NB4 (cell line): ENCODE measurements at regions not wholly inside any gene's neighbourhood (a gene's known extent, or its start where the extent isn't known, plus 50 kb on each side); places are given as distances from the start of the nearest gene placed in this dataset.

Source experiments
- DNase-seq: peaks from one replicate; pipeline ENCODE4 v3.0.0; 2010; ENCODE audit warnings: low read depth
- H3K4me3 ChIP-seq: one replicate; pipeline ENCODE4 v1.5.1; 2011; ENCODE audit warnings: mild to moderate bottlenecking, low read depth, low read length, moderate library complexity
- MYC ChIP-seq: IDR thresholded peaks from 2 replicates; pipeline ENCODE4 v1.6.1; 2011; ENCODE audit warnings: low read depth, low read length
- POLR2A ChIP-seq: IDR thresholded peaks from 2 replicates; pipeline ENCODE4 v1.6.1; 2011; ENCODE audit warnings: mild to moderate bottlenecking; ENCODE audit not compliant: insufficient read length; ENCODE audit errors: extremely low read depth
- TF ChIP-seq, protein P1 (sequence below): IDR thresholded peaks from 2 replicates; pipeline ENCODE4 v1.6.1; 2011; ENCODE audit warnings: low read depth, low read length
- TF ChIP-seq, protein P2 (sequence below): IDR thresholded peaks from one replicate; pipeline ENCODE4 v1.5.1; 2012; ENCODE audit warnings: low read depth, low read length

DNA sequence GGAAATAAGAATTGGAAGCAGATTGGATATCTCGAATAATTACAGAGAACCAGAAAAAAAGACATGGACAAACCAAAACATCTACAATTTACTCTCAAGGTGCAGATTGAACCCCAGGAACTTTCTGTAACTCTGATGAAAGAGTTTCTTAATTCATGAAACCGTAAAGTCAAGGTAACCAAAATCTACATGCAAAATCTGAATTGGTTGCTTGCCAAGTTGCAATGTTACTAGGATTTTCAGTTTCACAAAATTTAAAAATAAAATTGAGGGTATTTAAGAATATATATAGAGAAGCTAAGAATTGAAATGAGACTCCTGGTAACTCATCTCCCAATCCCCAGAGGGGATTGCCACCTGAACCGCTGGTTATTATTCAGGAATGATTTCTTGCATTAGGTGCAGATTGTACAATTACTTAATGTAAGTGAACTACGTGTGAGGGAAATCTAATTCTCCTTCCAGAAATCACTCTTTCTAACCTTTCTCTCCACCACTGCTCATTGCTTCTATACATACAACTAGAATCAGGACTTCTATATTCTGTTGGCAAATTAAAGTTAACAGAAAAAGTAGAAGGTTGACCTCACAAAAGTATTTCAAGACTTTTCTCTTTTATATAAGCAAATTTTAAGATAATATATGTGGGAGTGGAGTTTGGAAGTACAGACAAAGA lies 221.5 kb upstream of the NDST4 start:
- no peak for DNase-seq
- TF ChIP-seq, protein P1, sequence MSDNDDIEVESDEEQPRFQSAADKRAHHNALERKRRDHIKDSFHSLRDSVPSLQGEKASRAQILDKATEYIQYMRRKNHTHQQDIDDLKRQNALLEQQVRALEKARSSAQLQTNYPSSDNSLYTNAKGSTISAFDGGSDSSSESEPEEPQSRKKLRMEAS: no peak
- TF ChIP-seq, protein P2, sequence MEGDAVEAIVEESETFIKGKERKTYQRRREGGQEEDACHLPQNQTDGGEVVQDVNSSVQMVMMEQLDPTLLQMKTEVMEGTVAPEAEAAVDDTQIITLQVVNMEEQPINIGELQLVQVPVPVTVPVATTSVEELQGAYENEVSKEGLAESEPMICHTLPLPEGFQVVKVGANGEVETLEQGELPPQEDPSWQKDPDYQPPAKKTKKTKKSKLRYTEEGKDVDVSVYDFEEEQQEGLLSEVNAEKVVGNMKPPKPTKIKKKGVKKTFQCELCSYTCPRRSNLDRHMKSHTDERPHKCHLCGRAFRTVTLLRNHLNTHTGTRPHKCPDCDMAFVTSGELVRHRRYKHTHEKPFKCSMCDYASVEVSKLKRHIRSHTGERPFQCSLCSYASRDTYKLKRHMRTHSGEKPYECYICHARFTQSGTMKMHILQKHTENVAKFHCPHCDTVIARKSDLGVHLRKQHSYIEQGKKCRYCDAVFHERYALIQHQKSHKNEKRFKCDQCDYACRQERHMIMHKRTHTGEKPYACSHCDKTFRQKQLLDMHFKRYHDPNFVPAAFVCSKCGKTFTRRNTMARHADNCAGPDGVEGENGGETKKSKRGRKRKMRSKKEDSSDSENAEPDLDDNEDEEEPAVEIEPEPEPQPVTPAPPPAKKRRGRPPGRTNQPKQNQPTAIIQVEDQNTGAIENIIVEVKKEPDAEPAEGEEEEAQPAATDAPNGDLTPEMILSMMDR: no peak
- TF ChIP-seq MYC: no peak
- no peak for TF ChIP-seq POLR2A
- no peak overlapping the region for H3K4me3 ChIP-seq

DNA sequence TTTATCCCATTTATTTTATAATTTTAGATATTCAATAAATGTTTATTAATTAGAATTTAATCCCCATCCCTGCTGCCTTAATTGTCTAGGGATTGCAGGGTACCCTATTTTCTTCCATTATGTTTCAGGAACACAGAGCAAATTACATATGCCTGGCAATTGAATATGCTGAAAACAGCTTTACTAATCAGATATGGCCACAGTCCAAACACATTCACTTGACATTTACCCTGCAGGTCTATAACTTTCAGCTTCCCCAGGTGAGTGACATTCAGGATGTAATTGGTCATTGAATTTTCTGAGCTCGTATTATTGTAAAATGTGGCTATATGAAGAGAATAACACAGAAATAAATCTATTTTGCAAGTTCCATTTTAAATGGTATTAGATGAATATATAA lies 218.7 kb upstream of the NDST4 start:
- DNase-seq: no peak
- TF ChIP-seq, protein P2: no peak
- TF ChIP-seq MYC (no peak), POLR2A (no peak)
- H3K4me3 ChIP-seq: no peak overlapping the region

DNA sequence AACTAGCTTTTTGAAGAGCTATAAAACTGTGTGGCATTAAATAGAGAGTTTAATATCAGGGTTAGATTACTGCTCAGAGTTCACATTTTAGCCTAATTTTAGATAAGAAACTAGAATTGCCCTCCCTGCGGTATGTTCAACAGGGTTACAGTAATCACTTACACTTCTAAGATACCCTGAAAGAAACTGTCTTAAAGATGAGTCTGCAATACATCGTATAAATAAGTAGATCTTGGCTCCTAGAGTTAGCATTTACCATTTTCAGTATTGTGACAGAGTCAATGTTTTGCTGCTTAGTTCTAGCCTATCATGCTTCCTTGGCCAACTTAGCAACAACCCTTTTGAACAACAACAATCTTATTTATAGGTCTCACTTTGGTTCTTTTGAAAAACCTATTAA lies 217.8 kb upstream of the NDST4 start:
- H3K4me3 ChIP-seq: no peak overlapping the region
- DNase-seq: no peak
- TF ChIP-seq, protein P2: no peak
- TF ChIP-seq, protein P1: no peak
- TF ChIP-seq MYC: no peak
- no peak for TF ChIP-seq POLR2A

DNA sequence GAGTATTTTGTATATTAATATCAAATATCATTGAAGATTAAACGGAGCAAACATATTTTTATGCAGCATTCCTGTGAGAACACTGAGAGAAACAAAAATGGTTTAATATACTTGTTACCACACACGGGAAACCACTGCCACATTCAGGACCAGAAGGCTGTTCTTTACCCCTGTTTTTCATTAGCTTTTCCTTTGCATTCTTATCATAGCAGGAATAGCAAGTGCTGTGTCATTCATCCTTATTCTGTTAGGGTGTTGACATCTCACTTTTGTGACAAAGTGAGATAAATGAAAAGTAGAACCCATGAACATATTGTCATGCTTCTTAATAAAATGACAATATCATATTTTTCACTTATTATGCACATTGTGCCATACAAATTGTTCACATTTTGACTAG lies 212.4 kb upstream of the NDST4 start:
- no peak for DNase-seq
- no peak for TF ChIP-seq POLR2A
- TF ChIP-seq MYC: no peak
- TF ChIP-seq, protein P1: no peak
- TF ChIP-seq, protein P2: no peak
- H3K4me3 ChIP-seq: no peak overlapping the region

DNA sequence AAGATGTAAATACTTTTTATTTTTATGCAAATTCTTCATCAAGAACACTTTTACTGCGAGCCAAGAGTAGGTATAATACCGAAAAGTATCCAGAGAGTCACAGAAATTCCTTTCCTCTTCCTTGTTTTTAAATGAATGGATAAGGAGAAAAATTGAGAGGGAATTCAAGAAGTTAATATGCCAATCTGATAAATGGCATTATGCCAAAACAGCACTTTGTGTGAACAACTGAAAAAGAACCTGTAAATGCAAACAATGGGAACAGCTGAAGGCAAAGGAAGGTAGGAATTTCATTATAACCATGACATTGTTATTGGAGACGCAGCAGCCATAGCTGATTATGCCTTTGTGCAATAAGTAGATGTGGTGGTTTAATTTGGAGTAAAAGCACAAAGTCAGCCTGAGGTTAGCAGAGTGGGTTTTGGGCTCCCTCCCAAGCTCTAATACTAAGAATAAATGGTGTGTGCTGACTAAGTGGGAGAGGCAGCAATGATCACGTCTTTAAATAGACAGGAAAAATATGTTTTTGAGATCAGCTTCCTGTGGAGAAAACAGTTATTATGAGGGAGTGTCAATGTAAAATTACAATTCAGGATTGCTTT lies 209.8 kb upstream of the NDST4 start:
- TF ChIP-seq, protein P1: no peak
- DNase-seq: no peak

DNA sequence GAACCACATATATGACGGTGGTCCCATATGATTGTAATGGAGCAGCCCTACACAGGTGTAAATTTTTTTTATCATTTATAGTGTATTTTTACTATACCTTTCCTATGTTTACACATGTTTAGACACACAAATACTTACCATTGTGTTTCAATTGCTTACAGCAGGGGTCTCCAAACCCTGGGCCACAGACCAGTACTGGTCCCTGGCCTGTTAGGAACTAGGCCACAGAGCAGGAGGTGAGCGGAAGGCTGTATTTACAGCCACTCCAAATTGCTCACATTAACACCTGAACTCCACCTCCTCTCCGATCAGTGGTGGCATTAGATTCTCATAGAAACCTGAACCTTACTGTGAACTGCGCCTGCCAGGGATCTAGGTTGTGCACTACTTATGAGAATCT lies 201.8 kb upstream of the NDST4 start:
- DNase-seq: no peak
- TF ChIP-seq, protein P1: no peak
- TF ChIP-seq, protein P2: no peak
- no peak for TF ChIP-seq MYC
- H3K4me3 ChIP-seq: no peak overlapping the region

More for the DNA sequence above, 209.8 kb upstream of the NDST4 start:
- H3K4me3 ChIP-seq: no peak overlapping the region
